ENCODE measurements at regions not wholly inside any gene's neighbourhood (a gene's known extent, or its start where the extent isn't known, plus 50 kb on each side); places are given as distances from the start of the nearest gene placed in this dataset.

GRCh38 chr4:60726779-60727178 lies 473.3 kb upstream of the ADGRL3 start:
- TF ChIP-seq SIN3A (IDR thresholded peaks at IDR 0.05; ENCODE audit: borderline replicate concordance, insufficient read depth, low read length) (no peak), TAF1 (IDR thresholded peaks at IDR 0.05; ENCODE audit: borderline replicate concordance, insufficient read depth, low read length) (no peak), POLR2AphosphoS5 (IDR thresholded peaks at IDR 0.05; ENCODE audit: low read depth, low read length) (no peak), FOXP2 (optimal IDR thresholded peaks at IDR 0.05; ENCODE audit: borderline replicate concordance, extremely low read depth, extremely low read length, insufficient read depth) (no peak)
- TF ChIP-seq, protein P1, sequence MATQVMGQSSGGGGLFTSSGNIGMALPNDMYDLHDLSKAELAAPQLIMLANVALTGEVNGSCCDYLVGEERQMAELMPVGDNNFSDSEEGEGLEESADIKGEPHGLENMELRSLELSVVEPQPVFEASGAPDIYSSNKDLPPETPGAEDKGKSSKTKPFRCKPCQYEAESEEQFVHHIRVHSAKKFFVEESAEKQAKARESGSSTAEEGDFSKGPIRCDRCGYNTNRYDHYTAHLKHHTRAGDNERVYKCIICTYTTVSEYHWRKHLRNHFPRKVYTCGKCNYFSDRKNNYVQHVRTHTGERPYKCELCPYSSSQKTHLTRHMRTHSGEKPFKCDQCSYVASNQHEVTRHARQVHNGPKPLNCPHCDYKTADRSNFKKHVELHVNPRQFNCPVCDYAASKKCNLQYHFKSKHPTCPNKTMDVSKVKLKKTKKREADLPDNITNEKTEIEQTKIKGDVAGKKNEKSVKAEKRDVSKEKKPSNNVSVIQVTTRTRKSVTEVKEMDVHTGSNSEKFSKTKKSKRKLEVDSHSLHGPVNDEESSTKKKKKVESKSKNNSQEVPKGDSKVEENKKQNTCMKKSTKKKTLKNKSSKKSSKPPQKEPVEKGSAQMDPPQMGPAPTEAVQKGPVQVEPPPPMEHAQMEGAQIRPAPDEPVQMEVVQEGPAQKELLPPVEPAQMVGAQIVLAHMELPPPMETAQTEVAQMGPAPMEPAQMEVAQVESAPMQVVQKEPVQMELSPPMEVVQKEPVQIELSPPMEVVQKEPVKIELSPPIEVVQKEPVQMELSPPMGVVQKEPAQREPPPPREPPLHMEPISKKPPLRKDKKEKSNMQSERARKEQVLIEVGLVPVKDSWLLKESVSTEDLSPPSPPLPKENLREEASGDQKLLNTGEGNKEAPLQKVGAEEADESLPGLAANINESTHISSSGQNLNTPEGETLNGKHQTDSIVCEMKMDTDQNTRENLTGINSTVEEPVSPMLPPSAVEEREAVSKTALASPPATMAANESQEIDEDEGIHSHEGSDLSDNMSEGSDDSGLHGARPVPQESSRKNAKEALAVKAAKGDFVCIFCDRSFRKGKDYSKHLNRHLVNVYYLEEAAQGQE (IDR thresholded peaks at IDR 0.05; ENCODE audit: insufficient read depth in 1 of 2, low read depth in 2 of 2, low read length in 2 of 2) = no peak

DNA sequence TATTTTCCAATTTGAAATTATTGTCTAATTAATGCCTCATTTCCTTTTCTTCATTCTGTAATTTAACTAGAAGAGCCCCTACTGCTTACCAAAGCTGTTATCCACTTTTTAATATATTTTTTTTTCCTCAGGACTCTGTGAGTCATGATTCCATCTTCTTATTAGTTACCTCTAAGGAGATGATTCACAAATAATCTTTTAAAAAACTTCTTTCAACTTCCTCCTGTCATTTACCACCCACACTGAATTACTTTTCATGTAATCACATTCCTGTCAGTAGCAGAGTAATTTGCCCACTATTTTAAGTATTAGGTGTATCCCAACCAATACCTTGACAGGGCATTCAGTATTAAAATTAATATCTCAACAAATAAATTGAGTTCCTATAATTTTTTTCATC lies 470.9 kb upstream of the ADGRL3 start:
- TF ChIP-seq SIN3A (IDR thresholded peaks at IDR 0.05; ENCODE audit: borderline replicate concordance, insufficient read depth, low read length) (no peak), TAF1 (IDR thresholded peaks at IDR 0.05; ENCODE audit: borderline replicate concordance, insufficient read depth, low read length) (no peak), FOXP2 (optimal IDR thresholded peaks at IDR 0.05; ENCODE audit: borderline replicate concordance, extremely low read depth, extremely low read length, insufficient read depth) (no peak), POLR2AphosphoS5 (IDR thresholded peaks at IDR 0.05; ENCODE audit: low read depth, low read length) (no peak)
- TF ChIP-seq, protein P1 (IDR thresholded peaks at IDR 0.05; ENCODE audit: insufficient read depth in 1 of 2, low read depth in 2 of 2, low read length in 2 of 2) = no peak

DNA sequence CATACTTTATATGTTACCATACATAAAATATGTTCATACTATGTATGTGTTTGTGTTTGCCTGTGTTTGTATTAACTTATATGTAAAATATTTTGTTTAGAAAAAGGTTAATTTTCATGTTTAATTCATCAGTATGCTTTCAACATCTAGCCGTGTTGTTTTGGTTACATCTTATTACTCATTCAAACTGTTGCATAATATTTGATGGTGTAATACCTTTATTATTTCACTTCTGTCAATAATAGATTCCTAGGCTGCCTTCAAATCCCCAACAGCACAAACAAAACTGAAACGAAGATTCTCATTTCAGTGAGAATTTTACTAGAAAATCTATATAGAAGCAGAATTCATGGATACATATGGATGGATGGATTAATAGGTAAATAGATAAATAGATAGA lies 462.3 kb upstream of the ADGRL3 start:
- TF ChIP-seq TAF1 (IDR thresholded peaks at IDR 0.05; ENCODE audit: borderline replicate concordance, insufficient read depth, low read length) (no peak), FOXP2 (optimal IDR thresholded peaks at IDR 0.05; ENCODE audit: borderline replicate concordance, extremely low read depth, extremely low read length, insufficient read depth) (no peak), POLR2AphosphoS5 (IDR thresholded peaks at IDR 0.05; ENCODE audit: low read depth, low read length) (no peak), SIN3A (IDR thresholded peaks at IDR 0.05; ENCODE audit: borderline replicate concordance, insufficient read depth, low read length) (no peak)
- TF ChIP-seq, protein P1 (IDR thresholded peaks at IDR 0.05; ENCODE audit: insufficient read depth in 1 of 2, low read depth in 2 of 2, low read length in 2 of 2) = no peak

DNA sequence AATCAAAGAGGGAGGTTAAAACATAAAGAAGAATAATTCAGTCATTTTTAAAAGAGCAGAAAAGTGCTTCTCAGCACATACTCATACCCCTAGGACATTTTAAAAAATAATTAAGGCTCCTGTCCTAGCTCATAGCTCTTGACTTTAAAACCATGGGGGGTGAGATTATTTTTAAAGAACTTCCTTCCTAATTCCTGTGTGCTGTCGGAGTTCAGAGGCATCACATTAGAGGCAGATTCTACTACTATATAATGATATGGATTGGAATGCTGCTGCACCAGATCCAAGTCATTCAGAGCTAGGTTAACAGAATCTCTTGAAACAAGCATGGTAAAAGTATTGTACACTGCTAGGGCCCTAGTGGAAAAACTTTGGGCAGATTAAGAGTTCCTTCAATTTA lies 456.5 kb upstream of the ADGRL3 start:
- TF ChIP-seq SIN3A (IDR thresholded peaks at IDR 0.05; ENCODE audit: borderline replicate concordance, insufficient read depth, low read length) (no peak), POLR2AphosphoS5 (IDR thresholded peaks at IDR 0.05; ENCODE audit: low read depth, low read length) (no peak), FOXP2 (optimal IDR thresholded peaks at IDR 0.05; ENCODE audit: borderline replicate concordance, extremely low read depth, extremely low read length, insufficient read depth) (no peak), TAF1 (IDR thresholded peaks at IDR 0.05; ENCODE audit: borderline replicate concordance, insufficient read depth, low read length) (no peak)
- TF ChIP-seq, protein P1 (IDR thresholded peaks at IDR 0.05; ENCODE audit: insufficient read depth in 1 of 2, low read depth in 2 of 2, low read length in 2 of 2) = no peak

DNA sequence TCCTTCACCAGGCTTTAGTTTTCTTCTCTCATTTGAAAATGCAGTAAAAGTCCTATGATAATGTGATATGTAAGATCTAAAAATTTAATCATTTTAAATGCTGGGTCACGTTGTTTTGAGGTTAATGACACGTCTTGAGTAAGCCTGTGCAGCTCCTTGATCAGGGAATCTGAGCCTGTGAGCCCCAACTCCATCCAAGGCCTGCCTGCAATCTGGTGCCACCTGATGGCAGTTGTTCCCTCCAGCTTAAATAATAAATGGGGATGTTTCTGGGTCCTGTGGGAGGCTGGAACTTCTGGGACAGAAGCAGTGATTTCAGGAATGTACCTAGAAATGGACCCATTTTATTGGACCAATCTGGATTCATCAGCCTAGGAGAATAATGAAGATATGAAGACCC lies 455.4 kb upstream of the ADGRL3 start:
- no peak for TF ChIP-seq TAF1 (IDR thresholded peaks at IDR 0.05; ENCODE audit: borderline replicate concordance, insufficient read depth, low read length)
- TF ChIP-seq, protein P1 (IDR thresholded peaks at IDR 0.05; ENCODE audit: insufficient read depth in 1 of 2, low read depth in 2 of 2, low read length in 2 of 2) = no peak
- no peak for TF ChIP-seq POLR2AphosphoS5 (IDR thresholded peaks at IDR 0.05; ENCODE audit: low read depth, low read length)
- TF ChIP-seq SIN3A (IDR thresholded peaks at IDR 0.05; ENCODE audit: borderline replicate concordance, insufficient read depth, low read length) = no peak
- TF ChIP-seq FOXP2 (optimal IDR thresholded peaks at IDR 0.05; ENCODE audit: borderline replicate concordance, extremely low read depth, extremely low read length, insufficient read depth) = no peak

Data from PFSK-1 (cell line).